GM23248 (cell line): ENCODE measurements at regions not wholly inside any gene's neighbourhood (a gene's known extent, or its start where the extent isn't known, plus 50 kb on each side); places are given as distances from the start of the nearest gene placed in this dataset.

Experiments used
- EZH2 ChIP-seq: fragments of 200-600 bp; sonication (generic); IDR thresholded peaks from 2 replicates; pipeline ENCODE4 v1.6.1; 2018; ENCODE audit warnings: antibody characterized with exemption, mild to moderate bottlenecking; ENCODE audit not compliant: insufficient read depth, poor library complexity, severe bottlenecking
- EZH2phosphoT487 ChIP-seq: fragments of 200-600 bp; sonication (generic); IDR thresholded peaks from 2 replicates; pipeline ENCODE4 v1.6.1; 2018; ENCODE audit warnings: antibody characterized with exemption, moderate library complexity, mild to moderate bottlenecking, low read depth; ENCODE audit not compliant: insufficient read depth

- TF ChIP-seq EZH2 (no peak), EZH2phosphoT487 (no peak)
Measured at GRCh38 chr12:108423486-108423885, 84.4 kb upstream of the CMKLR1 start.
